ENCODE measurements at regions not wholly inside any gene's neighbourhood (a gene's known extent, or its start where the extent isn't known, plus 50 kb on each side); places are given as distances from the start of the nearest gene placed in this dataset.
A peak's percentile ranks its signal among the peaks of the same experiment; 100 is the strongest.

DNA sequence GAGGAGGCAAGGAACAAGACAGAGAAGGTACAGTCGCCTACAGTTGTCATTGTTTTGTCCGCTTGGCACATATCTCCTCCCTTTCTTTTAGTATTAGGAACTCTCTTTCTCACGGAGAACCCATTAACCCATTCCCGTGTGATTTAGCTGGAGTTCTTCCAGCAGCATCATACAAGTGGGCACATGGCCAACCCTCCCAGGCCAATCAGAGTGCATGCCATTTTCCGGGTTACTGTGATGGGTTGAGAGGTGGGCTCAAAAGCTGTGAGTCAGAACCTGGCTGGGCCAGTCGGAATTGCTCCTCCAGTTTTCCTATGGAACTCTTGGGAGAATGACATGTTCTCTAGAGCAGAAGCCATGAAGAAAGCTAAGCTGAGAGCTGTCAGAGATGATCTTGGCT, 83.1 kb upstream of the SOD1 start:
- Histone ChIP-seq H3K4me3 (no peak overlapping the region), H3K36me3 (no peaks in the 10 kb centered on the region), H3K27me3 (no peaks in the 10 kb centered on the region), H3K9me3 (no peaks in the 10 kb centered on the region)
- peak; percentile 41 for DNase-seq

DNA sequence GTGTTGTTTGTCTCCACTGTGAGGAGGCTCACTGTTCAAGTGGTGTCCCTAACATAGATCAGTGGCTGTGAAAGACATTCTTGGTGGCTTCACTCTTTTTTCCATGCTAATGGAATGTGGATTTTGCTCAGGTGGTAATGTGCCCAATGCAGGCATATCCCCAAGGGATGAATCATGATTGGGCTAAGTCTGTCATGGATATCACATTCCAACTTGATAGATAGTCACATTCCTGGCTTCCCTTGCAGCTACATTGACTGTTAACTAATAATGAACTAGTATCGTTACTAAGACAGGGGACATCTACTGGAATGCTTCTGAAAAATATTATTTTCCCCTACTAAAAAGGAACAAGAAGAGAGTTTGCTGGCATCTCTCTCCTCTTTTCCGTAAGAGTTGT, 86.3 kb upstream of the SOD1 start:
- no peaks in the 10 kb centered on the region for H3K9me3 ChIP-seq
- no peaks in the 10 kb centered on the region for H3K36me3 ChIP-seq
- H3K4me3 ChIP-seq = no peak overlapping the region
- H3K27me3 ChIP-seq = no peaks in the 10 kb centered on the region
- DNase-seq = no peak

DNA sequence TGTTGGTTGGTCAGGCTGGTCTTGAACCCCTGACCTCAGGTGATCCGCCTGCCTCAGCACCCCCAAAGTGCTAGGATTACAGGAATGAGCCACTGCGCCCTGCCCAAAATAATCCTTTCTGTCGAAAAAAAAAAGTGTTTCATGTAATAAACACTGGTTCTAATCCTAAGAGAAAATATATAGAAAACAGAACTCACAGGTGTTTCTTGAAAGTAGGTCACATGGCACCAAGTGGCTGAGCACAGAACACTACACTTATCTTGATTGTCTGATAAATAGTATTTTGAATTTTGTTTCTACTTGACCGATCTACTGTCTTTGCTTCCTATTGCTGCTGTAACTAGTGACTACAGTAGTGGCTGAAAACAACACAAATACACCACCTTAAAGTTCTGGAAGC, 87.6 kb upstream of the SOD1 start:
- no peaks in the 10 kb centered on the region for H3K36me3 ChIP-seq
- H3K9me3 ChIP-seq = no peaks in the 10 kb centered on the region
- H3K27me3 ChIP-seq = no peaks in the 10 kb centered on the region
- H3K4me3 ChIP-seq = no peak overlapping the region
- DNase-seq = no peak

DNA sequence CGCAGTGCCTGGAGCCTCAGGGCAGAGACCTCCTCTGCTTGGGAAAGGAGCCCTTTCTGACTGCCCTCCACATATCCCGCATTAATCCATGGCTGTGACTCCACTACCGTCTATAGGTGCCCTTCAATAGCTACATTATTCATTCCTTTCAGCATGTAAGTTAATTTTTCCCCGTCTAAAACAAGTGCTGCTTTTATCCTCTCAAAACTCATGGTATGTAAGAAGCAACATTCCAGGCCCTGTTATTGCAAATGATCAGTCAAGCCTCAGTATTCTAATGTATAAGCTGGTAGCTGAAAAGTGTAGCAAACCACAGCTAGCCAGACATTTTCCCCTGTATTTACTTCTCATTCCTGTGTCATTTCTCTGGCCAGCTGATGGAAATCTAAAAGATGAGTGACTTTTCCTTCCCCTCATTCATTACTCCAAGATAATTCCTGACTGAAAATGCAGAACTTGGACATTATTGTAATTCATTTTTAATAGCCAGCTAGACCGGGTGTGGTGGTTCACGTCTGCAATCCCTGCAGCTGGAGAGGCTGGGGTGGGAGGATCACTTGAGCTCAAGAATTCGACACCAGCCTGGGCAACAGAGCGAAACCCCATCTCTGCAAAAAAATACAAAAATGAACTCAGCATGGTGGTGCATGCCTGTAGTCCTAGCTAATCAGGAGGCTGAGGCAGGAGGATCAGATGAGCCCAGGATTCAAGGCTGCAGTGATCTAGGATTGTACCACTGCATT, 88.5 kb upstream of the SOD1 start:
- Histone ChIP-seq H3K36me3 (no peaks in the 10 kb centered on the region), H3K27me3 (no peaks in the 10 kb centered on the region), H3K4me3 (no peak overlapping the region), H3K9me3 (no peaks in the 10 kb centered on the region)
- no peak for DNase-seq

DNA sequence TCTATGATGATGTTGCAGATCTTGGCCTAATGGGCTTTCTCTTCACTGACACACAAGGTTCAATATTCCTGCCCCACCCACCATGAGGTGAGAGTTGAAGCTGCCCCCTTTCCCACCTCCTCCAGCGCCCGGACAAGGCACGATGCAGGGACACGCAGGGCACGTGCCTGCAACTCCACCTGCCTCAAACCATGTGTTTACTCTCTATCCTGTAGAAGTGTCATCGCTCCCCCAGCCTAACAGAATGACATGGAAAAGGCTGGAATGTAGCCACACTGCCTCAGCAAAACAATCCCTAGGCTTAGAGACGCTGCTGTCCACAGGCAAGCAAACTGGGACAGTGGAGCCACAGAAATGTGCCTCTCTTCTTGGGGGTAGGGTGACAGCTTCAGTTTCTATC, 92.9 kb upstream of the SOD1 start:
- no peak for DNase-seq
- Histone ChIP-seq H3K9me3 (no peaks in the 10 kb centered on the region), H3K4me3 (no peak overlapping the region), H3K36me3 (no peaks in the 10 kb centered on the region), H3K27me3 (no peaks in the 10 kb centered on the region)

DNA sequence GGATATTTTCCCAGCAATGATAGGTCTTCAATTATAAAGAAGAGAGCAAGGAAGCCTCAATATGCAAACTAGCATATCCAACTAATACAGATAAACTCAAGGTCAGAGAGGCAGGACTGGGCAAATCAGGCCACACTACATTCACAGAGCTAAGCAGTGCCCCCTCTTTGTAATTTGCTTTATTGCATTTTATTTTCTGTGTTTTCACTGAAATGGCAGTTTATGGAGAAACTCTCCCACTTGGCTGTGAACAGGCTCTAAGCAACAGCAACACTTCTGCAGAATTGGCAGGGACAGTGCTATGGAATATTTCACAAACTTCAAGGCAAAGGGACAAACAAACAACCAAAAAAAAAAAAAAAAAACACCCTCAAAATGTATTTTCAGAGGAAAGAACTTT, 93.4 kb upstream of the SOD1 start:
- DNase-seq = no peak
- Histone ChIP-seq H3K9me3 (no peaks in the 10 kb centered on the region), H3K36me3 (no peaks in the 10 kb centered on the region), H3K27me3 (no peaks in the 10 kb centered on the region), H3K4me3 (no peak overlapping the region)

DNA sequence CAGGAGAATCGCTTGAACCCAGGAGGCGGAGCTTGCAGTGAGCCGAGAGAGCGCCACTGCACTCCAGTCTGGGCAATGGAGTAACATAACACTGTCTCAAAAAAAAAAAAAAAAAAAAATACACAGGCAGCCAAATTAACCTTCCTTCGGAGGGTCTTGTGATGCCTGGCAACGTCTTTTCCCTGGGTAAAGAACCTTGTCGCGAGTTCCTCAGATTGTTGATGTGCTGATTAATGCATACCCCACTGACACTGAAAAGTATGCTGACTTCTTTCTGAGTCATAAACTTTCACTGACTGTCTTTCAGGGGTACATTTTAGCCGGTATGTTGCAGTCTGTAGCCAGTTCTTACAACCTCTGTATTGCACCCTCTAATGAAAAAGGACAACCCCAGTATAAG, 95.1 kb upstream of the SOD1 start:
- H3K27me3 ChIP-seq = no peaks in the 10 kb centered on the region
- no peak for DNase-seq
- H3K4me3 ChIP-seq = no peak overlapping the region
- H3K9me3 ChIP-seq = no peaks in the 10 kb centered on the region
- no peaks in the 10 kb centered on the region for H3K36me3 ChIP-seq

DNA sequence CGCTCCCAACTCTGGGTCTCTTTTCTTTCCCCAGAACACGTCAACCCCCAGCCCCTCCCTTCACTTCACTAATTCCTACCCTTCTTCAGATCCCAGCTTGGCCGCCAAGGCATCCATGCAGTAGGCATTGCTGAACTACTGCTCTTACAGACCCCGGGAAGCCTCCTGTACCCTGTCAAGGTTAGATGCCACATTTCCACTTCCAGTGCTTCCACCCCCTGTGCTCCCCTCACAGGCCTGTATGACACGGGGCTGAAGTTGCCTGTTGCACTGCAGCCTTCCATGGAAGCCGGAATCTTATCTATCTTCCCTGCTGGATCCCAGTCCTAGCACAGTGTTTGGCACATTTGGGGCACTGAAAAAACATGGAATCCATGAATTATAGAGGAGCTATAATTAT, 99.0 kb upstream of the SOD1 start:
- no peak for DNase-seq
- H3K36me3 ChIP-seq = no peaks in the 10 kb centered on the region
- no peaks in the 10 kb centered on the region for H3K9me3 ChIP-seq
- peaks cover 15% of the 10 kb centered on the region for H3K27me3 ChIP-seq
- H3K4me3 ChIP-seq = no peak overlapping the region

DNA sequence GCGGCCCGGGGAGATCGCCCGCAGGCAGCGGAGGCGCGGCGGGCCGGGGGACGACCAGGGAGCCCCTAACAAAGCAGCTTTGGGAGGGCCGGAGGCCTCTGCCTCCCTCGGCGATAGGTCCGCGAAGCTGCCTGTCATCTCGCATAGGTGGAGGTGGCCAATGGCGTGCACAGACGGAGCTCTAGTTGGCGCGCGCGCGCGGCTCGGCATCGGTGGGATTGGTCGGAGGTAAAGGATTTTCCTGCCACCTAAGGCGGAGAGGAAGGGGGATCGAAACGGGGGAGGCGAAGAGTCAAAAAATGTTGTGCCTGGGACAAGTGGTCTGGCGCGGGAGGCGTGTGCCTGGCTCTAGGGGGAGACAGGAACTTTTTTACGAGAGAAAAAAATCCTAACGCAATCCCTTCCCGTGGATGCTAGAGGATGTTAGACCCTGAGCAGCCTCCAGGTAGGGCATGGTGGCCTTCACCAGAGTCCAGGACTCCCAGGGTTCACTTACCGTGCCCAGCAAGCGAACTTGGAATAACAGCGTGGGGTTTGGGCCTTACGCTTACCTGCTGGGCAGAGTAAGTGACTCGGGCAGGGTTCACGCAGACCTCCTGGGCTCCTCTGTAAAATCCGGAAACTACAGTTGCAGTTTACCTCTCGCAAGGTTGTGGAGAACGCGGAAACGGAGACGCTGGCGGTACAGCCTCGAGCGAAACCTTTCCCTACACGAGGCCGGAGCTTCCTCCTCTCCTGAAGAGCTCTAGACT, 99.9 kb upstream of the SOD1 start:
- H3K36me3 ChIP-seq = no peaks in the 10 kb centered on the region
- peak overlapping the region; percentile 54 for H3K4me3 ChIP-seq
- H3K27me3 ChIP-seq = peaks cover 15% of the 10 kb centered on the region
- H3K9me3 ChIP-seq = no peaks in the 10 kb centered on the region
- DNase-seq = peak; percentile 88

DNA sequence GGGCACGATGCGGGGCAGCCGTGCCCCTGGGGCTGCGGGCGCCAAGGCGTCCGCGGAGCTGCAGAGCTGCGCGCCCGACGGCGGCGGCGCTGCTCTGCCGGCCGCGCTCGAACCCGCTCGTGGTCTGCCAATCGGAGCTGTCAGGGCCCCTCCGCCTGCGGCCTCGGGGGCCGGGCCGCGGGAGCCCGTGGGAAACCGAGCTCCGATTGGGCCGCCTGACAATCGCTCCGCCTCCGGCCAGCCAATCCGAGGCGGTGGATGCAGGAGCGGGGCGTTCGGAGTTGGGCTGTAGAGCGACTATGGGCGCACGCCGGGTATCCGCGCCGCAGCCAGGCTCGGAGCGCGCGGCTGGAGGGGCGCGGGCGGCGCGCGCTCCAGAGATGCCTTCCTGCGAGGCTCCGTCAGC, 100.5 kb upstream of the SOD1 start:
- Histone ChIP-seq H3K27me3 (peaks cover 15% of the 10 kb centered on the region), H3K36me3 (no peaks in the 10 kb centered on the region), H3K4me3 (peak overlapping the region; percentile 54), H3K9me3 (no peaks in the 10 kb centered on the region)
- peak; percentile 95 for DNase-seq

DNA sequence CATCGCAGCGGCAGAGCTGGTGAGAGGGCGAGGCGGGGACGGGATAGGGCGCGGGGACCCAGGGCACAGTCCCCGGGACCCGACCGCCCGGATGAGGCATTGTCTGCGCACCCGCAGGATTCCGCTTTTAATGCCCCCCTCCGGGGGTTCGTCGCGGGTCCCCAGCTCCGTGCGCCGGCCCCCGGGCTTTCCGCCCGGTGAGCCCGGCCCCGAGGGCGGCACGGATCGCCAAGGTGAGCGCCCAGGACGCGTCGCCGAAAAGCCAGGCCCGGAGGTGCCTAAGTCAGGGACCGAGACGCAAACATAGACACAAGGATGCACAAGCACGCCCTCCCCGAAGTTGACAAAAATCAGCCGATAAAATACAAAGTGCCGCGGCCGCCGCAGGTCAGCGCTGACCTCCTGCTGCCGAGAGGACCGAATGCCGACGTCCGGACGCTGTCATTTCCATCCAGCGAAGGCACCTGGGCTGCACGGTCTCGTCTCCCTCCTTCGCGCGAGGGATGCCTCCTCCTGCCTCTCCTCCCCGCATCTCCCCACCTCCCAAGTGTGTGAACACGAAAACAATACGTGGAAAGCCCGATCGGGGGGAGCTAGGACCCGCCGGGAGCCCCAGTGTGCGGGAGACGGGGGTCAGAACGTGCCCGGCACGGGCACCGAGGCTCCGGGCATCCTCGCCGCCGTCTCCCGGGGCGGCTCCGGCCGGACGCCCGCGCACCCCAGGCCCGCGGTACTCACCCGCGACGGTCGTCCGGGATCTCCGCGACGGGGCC, 101.1 kb upstream of the SOD1 start:
- H3K36me3 ChIP-seq = no peaks in the 10 kb centered on the region
- peak overlapping the region; percentile 54 for H3K4me3 ChIP-seq
- H3K9me3 ChIP-seq = no peaks in the 10 kb centered on the region
- peak; percentile 0 for DNase-seq
- H3K27me3 ChIP-seq = peaks cover 15% of the 10 kb centered on the region

DNA sequence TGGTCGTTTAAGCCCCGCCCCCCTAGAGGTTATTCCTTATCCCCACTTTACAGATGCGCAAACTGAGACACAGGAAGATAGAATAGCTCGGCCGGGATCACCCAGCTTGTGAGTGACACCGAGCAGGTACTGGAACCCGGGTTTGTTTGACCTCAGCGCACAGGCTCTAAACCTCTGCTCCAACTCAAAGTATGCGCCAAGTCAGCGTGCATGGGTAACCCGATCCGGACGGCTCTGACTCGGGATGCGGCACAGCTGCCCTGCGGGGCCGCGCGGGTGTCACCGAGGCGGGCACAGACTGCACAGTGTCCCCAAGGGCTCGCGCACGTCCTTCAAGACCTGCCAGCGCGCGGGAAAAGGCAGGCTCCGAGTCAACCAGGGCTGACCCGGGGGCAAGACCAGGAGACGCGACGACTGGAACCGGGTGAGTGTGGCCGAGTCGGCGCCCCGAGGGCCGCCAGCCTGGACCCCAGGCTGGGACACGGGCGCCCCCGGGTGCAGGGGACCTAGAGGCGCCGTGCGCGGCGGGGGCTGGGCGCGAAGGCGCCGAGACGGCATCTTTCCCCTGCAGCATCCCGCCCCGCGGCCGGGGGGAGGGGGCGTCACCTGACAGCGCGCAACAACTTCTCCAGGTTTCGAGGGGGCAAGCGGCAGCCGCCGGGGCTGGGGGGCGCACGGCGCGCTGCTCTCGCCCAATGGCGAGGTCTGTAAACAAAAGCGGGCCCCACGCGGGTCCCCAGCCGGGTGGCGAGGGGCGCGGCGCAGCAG, 101.9 kb upstream of the SOD1 start:
- Histone ChIP-seq H3K27me3 (peaks cover 15% of the 10 kb centered on the region), H3K9me3 (no peaks in the 10 kb centered on the region), H3K36me3 (no peaks in the 10 kb centered on the region), H3K4me3 (peak overlapping the region; percentile 54)
- DNase-seq = peak; percentile 1

DNA sequence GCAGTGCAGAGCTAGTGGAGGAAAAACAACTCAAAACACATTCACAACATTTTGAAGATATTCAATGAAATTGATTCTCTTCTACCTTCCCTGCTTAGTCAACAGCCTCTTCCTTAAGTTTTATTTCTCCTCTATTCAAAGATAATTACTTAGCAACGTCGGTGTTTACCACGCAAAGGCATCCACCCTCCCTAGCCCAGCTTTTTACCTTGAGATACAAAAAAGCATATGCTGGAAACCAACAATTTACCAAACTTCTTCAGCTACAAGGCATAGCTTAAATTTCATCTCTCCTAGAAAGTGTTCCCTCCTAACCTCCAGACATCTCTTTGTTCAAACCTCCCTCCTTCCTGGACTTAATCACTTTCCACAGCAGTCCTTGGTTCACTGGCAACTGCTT, 102.8 kb upstream of the SOD1 start:
- Histone ChIP-seq H3K9me3 (no peaks in the 10 kb centered on the region), H3K4me3 (no peak overlapping the region), H3K27me3 (peaks cover 15% of the 10 kb centered on the region), H3K36me3 (no peaks in the 10 kb centered on the region)
- no peak for DNase-seq

DNA sequence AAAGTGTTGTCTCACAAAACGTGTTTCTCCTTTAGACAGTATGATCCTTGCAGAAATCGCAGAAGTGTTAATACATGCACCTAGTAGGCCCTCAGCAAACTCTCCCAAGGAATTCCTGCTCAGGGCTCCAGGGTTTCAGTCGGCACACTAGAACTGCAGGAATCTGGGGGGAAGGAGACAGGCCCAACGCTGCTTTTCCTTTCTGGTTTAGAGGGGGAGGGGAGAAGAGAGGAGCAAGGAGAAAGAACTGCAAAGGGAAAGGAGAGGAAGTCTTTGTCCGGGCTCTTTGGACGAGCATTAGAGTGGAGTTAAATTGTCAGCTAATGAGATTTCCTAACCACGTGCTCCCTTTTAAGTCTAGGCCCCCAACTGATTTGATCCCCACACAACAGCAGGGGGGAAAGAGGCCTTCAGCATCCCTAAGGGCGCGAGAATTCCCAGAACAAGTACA, 103.7 kb upstream of the SOD1 start:
- Histone ChIP-seq H3K36me3 (no peaks in the 10 kb centered on the region), H3K27me3 (peaks cover 15% of the 10 kb centered on the region), H3K9me3 (no peaks in the 10 kb centered on the region), H3K4me3 (no peak overlapping the region)
- no peak for DNase-seq

DNA sequence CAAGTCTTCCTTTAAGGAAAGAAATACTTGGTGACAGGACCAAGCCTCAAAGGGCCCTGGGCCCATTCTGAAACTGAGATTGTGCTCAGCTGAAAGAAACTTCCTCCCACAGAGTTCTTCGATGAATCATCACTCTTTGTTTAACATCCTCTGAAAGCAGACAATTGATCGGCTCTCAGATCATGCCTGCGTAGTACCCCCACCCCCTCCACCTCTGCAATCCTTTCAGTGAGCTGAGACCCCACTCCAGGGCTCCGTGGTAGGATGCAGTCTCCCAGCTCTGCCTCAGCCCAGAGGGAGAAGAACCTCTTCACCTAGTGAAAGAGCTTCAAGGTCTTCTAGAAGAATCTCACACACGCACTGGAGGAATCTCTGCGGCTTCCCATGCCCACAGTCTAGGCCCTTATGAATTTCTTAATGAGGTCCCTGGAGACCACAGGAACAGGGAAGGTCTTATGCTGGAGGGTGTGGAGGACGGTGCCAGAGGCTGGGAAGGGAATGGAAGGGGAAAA, 104.9 kb upstream of the SOD1 start:
- peak; percentile 12 for DNase-seq
- Histone ChIP-seq H3K27me3 (peaks cover 15% of the 10 kb centered on the region), H3K9me3 (no peaks in the 10 kb centered on the region), H3K4me3 (no peak overlapping the region), H3K36me3 (no peaks in the 10 kb centered on the region)

DNA sequence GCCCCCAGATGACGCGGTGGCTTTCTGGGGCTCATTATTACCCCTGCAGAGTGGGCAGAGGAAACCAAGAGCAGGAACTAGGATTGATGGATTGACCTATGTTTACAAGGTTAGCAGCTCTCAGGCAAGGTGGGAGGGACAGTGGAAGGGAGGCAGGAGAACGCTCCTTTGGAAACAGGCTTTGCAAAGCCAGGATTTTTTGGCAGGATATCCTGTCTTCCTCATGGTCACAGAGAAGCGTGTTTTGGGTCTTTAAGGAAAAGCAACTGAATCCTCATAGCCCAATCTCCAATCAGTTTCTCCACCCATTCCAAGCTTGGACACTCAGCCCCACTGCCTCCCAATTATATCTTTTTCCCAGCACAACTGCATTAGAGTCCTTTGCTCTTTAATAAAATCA, 105.6 kb upstream of the SOD1 start:
- Histone ChIP-seq H3K4me3 (no peak overlapping the region), H3K36me3 (no peaks in the 10 kb centered on the region), H3K9me3 (no peaks in the 10 kb centered on the region), H3K27me3 (peaks cover 15% of the 10 kb centered on the region)
- DNase-seq = no peak

DNA sequence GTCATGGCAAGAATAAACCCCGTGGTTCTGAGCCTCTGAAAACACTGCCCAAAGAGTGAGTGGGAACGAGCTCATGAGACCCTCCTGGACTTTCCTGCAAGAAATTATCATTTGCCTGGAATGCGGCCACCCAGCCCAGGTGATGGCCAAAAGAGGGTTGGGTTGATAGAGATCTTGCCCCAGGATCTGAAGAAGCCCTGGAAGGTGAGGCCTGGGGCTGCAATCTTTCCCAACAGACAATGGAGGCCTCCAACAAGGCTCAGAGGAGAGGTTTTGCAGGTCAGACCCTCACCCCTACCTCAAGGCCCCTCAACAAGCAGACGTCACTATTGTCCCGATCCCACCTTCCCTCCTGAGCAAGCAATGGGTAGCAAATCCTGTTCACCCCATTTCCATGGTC, 106.0 kb upstream of the SOD1 start:
- no peak overlapping the region for H3K4me3 ChIP-seq
- no peak for DNase-seq

More for the DNA sequence above, 106.0 kb upstream of the SOD1 start:
- H3K36me3 ChIP-seq = no peaks in the 10 kb centered on the region
- H3K27me3 ChIP-seq = peaks cover 13% of the 10 kb centered on the region
- no peaks in the 10 kb centered on the region for H3K9me3 ChIP-seq
